ENCODE measurements at regions not wholly inside any gene's neighbourhood (a gene's known extent, or its start where the extent isn't known, plus 50 kb on each side); places are given as distances from the start of the nearest gene placed in this dataset.

DNA sequence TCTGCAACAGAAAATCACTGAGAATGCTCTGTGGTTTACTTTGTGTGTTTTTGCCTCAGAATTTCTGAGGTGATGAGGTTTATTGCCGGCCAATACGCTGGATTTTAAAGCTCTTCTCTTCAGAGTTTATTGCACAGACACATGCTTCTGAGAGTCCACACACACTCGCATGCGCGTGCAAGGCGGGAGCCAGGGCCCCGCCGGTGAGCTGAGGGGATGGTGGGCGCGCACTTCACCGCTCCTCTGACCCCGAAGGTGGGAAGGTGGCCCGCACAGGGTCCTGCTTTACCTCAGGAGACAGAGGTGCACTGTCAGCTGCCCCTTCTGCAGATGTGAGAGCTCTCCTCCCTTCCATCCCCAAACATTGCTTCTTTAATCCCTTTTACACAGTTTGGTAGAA, 158.4 kb upstream of the MAGI3 start:
- TF ChIP-seq, protein P1, sequence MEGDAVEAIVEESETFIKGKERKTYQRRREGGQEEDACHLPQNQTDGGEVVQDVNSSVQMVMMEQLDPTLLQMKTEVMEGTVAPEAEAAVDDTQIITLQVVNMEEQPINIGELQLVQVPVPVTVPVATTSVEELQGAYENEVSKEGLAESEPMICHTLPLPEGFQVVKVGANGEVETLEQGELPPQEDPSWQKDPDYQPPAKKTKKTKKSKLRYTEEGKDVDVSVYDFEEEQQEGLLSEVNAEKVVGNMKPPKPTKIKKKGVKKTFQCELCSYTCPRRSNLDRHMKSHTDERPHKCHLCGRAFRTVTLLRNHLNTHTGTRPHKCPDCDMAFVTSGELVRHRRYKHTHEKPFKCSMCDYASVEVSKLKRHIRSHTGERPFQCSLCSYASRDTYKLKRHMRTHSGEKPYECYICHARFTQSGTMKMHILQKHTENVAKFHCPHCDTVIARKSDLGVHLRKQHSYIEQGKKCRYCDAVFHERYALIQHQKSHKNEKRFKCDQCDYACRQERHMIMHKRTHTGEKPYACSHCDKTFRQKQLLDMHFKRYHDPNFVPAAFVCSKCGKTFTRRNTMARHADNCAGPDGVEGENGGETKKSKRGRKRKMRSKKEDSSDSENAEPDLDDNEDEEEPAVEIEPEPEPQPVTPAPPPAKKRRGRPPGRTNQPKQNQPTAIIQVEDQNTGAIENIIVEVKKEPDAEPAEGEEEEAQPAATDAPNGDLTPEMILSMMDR (conservative IDR thresholded peaks at IDR 0.05; ENCODE audit: low read depth, low read length): no peak
- TF ChIP-seq EZH2 (IDR thresholded peaks at IDR 0.05; ENCODE audit: borderline replicate concordance, low read depth, low read length, poor library complexity, severe bottlenecking): no peak
